ENCODE measurements at regions not wholly inside any gene's neighbourhood (a gene's known extent, or its start where the extent isn't known, plus 50 kb on each side); places are given as distances from the start of the nearest gene placed in this dataset.

GRCh38 chr13:109665781-109666249 lies 120.6 kb downstream of the IRS2 start (continued):
- TF ChIP-seq, protein P1, sequence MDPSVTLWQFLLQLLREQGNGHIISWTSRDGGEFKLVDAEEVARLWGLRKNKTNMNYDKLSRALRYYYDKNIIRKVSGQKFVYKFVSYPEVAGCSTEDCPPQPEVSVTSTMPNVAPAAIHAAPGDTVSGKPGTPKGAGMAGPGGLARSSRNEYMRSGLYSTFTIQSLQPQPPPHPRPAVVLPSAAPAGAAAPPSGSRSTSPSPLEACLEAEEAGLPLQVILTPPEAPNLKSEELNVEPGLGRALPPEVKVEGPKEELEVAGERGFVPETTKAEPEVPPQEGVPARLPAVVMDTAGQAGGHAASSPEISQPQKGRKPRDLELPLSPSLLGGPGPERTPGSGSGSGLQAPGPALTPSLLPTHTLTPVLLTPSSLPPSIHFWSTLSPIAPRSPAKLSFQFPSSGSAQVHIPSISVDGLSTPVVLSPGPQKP (IDR thresholded peaks at IDR 0.05; ENCODE audit: low read depth, low read length) = no peak
- TF ChIP-seq, protein P2, sequence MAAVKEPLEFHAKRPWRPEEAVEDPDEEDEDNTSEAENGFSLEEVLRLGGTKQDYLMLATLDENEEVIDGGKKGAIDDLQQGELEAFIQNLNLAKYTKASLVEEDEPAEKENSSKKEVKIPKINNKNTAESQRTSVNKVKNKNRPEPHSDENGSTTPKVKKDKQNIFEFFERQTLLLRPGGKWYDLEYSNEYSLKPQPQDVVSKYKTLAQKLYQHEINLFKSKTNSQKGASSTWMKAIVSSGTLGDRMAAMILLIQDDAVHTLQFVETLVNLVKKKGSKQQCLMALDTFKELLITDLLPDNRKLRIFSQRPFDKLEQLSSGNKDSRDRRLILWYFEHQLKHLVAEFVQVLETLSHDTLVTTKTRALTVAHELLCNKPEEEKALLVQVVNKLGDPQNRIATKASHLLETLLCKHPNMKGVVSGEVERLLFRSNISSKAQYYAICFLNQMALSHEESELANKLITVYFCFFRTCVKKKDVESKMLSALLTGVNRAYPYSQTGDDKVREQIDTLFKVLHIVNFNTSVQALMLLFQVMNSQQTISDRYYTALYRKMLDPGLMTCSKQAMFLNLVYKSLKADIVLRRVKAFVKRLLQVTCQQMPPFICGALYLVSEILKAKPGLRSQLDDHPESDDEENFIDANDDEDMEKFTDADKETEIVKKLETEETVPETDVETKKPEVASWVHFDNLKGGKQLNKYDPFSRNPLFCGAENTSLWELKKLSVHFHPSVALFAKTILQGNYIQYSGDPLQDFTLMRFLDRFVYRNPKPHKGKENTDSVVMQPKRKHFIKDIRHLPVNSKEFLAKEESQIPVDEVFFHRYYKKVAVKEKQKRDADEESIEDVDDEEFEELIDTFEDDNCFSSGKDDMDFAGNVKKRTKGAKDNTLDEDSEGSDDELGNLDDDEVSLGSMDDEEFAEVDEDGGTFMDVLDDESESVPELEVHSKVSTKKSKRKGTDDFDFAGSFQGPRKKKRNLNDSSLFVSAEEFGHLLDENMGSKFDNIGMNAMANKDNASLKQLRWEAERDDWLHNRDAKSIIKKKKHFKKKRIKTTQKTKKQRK (IDR thresholded peaks at IDR 0.05; ENCODE audit: low read depth, low read length) = no peak
- TF ChIP-seq, protein P3, sequence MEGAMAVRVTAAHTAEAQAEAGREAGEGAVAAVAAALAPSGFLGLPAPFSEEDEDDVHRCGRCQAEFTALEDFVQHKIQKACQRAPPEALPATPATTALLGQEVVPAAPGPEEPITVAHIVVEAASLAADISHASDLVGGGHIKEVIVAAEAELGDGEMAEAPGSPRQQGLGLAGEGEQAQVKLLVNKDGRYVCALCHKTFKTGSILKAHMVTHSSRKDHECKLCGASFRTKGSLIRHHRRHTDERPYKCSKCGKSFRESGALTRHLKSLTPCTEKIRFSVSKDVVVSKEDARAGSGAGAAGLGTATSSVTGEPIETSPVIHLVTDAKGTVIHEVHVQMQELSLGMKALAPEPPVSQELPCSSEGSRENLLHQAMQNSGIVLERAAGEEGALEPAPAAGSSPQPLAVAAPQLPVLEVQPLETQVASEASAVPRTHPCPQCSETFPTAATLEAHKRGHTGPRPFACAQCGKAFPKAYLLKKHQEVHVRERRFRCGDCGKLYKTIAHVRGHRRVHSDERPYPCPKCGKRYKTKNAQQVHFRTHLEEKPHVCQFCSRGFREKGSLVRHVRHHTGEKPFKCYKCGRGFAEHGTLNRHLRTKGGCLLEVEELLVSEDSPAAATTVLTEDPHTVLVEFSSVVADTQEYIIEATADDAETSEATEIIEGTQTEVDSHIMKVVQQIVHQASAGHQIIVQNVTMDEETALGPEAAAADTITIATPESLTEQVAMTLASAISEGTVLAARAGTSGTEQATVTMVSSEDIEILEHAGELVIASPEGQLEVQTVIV (IDR thresholded peaks at IDR 0.05; ENCODE audit: borderline replicate concordance, partially characterized antibody) = no peak
- no peak for TF ChIP-seq STAT1 (conservative IDR thresholded peaks at IDR 0.05)

DNA sequence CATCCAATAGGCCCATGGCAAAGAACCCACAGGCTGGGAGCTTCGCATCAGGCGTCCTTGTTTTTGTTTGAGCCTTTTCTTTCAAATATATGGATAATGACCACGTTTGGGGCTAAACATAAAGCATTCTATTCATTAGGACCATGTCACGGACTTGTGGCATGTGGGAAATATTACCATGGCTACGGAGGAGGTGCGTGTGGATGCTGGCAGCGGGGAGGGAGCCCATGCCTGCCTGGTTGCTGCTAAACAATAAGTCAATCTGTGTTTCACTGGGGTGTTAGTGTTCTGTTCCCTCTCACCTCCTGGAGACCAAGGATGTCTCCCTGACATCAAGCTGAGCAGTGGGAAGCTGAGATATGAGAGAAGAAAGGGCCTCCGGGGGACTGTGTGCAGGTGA lies 121.1 kb downstream of the IRS2 start:
- ATAC-seq = no peak
- H3K36me3 ChIP-seq (ENCODE audit: control insufficient read depth in 2 of 2, insufficient read depth in 2 of 2, low read length in 1 of 2) = no peaks in the 10 kb centered on the region

More for the DNA sequence above, 121.1 kb downstream of the IRS2 start:
- ChIA-PET SMC1A (ENCODE audit: uncharacterized antibody, unreplicated experiment) (interaction anchor here (0.7 kb wide), 1 partner anchor 16 kb away, joined by 3 read pairs; no protein-coding TSS in a partner anchor), CTCF (no interaction called here), POLR2A (interaction anchor here (0.6 kb wide), 1 partner anchor 1039 kb away, joined by 3 read pairs; no protein-coding TSS in a partner anchor), RAD21 (ENCODE audit: unreplicated experiment) (no interaction called here)
- FAIRE-seq (no peak), DNase-seq (ENCODE audit: low read depth, low spot score) (no peak)
- TF ChIP-seq CHD1 (IDR thresholded peaks at IDR 0.05; ENCODE audit: low read depth, low read length) (no peak), ATF7 (IDR thresholded peaks at IDR 0.05; ENCODE audit: low read depth) (no peak), ZBED1 (IDR thresholded peaks at IDR 0.05; ENCODE audit: borderline replicate concordance) (no peak), SMAD1 (IDR thresholded peaks at IDR 0.05; ENCODE audit: low read depth, partially characterized antibody) (no peak), SMAD5 (IDR thresholded peaks at IDR 0.05; ENCODE audit: low read depth) (no peak), NFXL1 (IDR thresholded peaks at IDR 0.05; ENCODE audit: borderline replicate concordance) (no peak)
- H3K4me3 ChIP-seq = no peak overlapping the region
- H3K79me2 ChIP-seq (ENCODE audit: control insufficient read depth, insufficient read depth, low read length) = no peaks in the 10 kb centered on the region
- in situ Hi-C loops (cut with MboI) (no loop called here), intact Hi-C loops (cut with micrococcal nuclease; ENCODE audit: unreplicated experiment) (no loop called here)
- H3K4me1 ChIP-seq (ENCODE audit: control insufficient read depth, insufficient read depth, low read length) = no peaks in the 10 kb centered on the region
- H3K4me2 ChIP-seq (ENCODE audit: control insufficient read depth, insufficient read depth) = no peak overlapping the region
- no peaks in the 10 kb centered on the region for H4K20me1 ChIP-seq (ENCODE audit: control insufficient read depth, insufficient read depth)
- WGBS (ENCODE audit: insufficient coverage, insufficient replicate concordance, low lambda C conversion rate, missing lambda C conversion rate) = 46% methylated on average over 8 of the region's 8 CpGs
- no peaks in the 10 kb centered on the region for H3K27me3 ChIP-seq (replicated peaks in 1 of 2; ENCODE audit: control insufficient read depth in 2 of 2, insufficient read depth in 2 of 2, low read length in 1 of 2)
- no peak overlapping the region for H3K9ac ChIP-seq (ENCODE audit: control insufficient read depth, insufficient read depth, low read length)
- H2AFZ ChIP-seq (ENCODE audit: control insufficient read depth, low read depth, low read length) = no peak overlapping the region
- no peak overlapping the region for H3K27ac ChIP-seq (ENCODE audit: control insufficient read depth, insufficient read depth)
- H3K9me3 ChIP-seq (replicated peaks; ENCODE audit: control insufficient read depth, insufficient read depth, low read length) = no peaks in the 10 kb centered on the region
- BruUV-seq (replicated peaks) = no TSS peak

All from GM12878 (cell line).